ENCODE measurements at regions not wholly inside any gene's neighbourhood (a gene's known extent, or its start where the extent isn't known, plus 50 kb on each side); places are given as distances from the start of the nearest gene placed in this dataset.

DNA sequence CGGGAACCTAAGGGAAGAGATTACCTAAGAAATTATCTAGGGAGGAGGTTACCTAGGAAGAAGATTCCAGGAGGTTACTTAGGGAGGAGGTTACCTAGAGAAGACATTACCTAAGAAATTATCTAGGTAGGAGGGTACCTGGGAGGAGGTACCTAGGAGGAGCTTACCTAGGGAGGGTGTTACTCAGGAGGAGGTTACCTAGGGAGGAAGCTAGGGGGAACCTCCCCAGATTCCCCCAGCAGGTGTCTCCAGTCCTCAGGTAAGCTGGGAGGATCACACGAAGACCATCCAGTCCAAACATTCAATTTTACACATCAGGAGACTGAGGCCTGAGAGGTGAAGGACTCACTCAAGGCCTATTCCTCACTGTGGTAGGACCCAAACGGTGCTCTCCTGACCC, 482.8 kb downstream of the TBC1D22A start:
- no peak for TF ChIP-seq CTCF (IDR thresholded peaks at IDR 0.05; ENCODE audit: extremely low read depth, missing control alignments)
- DNase-seq (ENCODE audit: low spot score): no peak

DNA sequence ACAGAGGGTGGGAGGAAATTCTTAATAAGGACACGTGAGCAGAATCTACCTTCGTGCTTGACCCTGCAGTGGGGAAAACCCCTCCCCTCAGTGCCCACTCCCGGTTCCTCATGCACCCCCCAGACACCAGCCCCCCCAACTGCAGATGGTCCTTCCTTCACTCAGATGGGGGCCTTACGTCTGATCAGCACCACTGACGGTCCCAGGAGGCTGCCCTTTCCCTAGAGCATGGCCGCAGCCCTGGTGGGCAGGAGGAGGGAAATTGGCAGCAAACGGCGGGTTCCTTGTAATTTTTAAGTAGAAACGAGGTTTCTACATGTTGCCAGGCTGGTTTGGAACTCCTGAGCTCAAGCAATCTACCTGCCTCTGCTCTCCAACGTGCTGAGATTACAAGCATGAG, 477.7 kb downstream of the TBC1D22A start:
- no peak for TF ChIP-seq CTCF (IDR thresholded peaks at IDR 0.05; ENCODE audit: extremely low read depth, missing control alignments)

DNA sequence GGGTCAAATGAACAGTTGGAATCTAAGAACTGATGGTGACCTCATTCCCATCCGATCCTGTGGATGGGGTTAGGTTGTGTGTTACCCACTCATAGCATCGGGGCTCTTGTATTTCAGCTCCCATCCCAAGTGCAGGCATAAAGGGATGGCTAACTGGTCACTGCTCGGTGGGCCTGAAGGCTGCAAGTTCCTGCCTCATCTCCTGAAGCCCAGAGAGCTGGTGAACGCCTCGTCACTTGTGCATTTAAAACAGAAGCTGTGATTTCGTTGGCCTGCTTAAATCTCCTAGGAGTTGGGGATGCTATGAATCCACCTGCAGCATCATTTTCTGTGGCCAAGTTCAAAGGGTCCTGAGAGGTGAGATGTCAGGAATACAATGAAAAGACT, 477.0 kb downstream of the TBC1D22A start:
- DNase-seq (ENCODE audit: low spot score): no peak
- no peak for TF ChIP-seq CTCF (IDR thresholded peaks at IDR 0.05; ENCODE audit: extremely low read depth, missing control alignments)

More for the DNA sequence above, 477.7 kb downstream of the TBC1D22A start:
- DNase-seq (ENCODE audit: low spot score): no peak

DNA sequence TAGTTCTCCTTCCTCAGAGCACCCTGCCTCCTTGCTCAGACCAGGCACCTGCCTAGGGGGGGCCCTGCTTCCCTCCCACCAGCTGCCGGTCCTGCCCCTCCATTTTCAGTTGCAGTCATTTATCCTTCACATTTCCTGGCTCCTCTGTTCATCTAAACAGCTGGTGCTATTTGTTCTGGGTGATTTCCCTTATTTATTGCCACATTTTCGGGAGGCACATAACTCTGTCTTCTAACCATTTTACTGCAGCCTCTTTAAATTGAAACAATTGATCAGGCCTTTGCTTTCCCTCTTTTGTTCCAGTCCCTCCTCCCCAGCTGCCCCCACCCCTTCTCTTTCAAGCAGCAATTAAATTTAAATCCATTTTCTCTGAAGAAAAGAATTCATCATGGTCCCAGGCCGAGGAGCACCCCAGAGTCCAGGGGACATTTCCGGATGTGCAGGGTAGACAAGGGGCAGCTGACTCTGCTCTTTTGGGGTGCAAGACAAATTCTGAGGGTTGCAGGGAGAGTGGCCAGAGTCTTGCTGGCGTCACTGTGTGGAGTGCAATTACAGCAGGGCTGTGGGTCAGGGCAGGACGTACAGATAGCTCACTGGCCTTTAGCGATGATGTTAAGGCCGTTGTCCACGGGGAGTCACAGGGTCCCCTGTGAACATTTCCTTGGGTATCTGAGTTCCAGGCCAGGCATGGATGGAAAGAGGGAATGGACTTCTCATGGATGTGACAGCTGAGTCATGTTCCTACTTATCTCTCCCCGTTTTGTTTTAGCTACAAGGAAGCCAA, 476.4 kb downstream of the TBC1D22A start:
- DNase-seq (ENCODE audit: low spot score): no peak
- TF ChIP-seq CTCF (IDR thresholded peaks at IDR 0.05; ENCODE audit: extremely low read depth, missing control alignments): no peak

DNA sequence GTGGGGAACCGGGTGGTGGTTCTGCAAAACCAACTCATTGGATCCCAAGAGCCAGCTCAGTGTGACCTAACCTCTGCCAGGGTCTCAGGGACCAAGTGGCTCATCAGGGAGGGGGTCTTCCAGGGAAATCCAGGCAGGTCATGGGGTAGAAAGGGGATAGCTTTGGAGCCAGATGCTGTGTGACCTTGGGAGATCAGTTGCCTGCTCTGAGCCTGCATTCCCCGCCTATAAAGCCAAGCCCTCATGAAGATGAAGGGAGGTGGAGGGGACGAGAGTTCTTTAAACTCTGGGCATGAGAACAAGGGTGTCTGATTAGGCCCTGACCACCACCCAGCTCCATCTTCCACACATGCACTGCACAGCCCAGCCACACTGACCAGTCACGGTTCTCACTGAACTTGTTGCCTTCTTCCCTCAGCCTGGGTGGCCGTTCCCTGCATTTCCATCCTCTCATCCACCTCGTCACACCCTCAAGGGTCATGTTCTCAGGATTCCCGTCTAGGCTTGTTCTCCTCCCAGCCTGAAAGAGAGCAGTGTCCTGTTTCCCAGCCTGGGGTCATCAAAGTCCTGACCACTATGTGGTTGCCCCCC, 475.5 kb downstream of the TBC1D22A start:
- no peak for DNase-seq (ENCODE audit: low spot score)
- no peak for TF ChIP-seq CTCF (IDR thresholded peaks at IDR 0.05; ENCODE audit: extremely low read depth, missing control alignments)

GRCh38 chr22:47236718-47237117, 474.3 kb downstream of the TBC1D22A start:
- no peak for DNase-seq (ENCODE audit: low spot score)
- no peak for TF ChIP-seq CTCF (IDR thresholded peaks at IDR 0.05; ENCODE audit: extremely low read depth, missing control alignments)

DNA sequence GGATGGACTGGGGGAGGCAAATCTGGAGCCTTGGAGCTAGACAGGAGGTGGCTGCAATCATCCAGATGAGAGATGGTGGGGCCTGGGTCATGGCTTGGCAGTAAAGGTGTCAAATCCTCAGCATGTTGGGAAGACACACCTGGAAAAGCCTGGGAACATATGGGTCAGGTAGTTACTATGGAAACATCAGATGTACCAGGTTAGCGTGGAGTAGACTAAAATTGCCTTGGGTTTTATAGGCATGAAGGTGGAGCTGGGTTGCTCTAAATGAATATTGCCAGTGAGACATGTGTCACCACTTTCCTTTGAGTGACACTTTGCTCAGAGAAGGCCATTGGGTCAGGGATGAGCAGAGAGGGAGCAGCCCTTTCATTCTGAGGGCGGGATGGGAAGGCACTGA, 473.7 kb downstream of the TBC1D22A start:
- no peak for DNase-seq (ENCODE audit: low spot score)
- no peak for TF ChIP-seq CTCF (IDR thresholded peaks at IDR 0.05; ENCODE audit: extremely low read depth, missing control alignments)

All from GM20000 (cell line).